ENCODE measurements at regions not wholly inside any gene's neighbourhood (a gene's known extent, or its start where the extent isn't known, plus 50 kb on each side); places are given as distances from the start of the nearest gene placed in this dataset.

- no peak for DNase-seq
These were observed 481.9 kb downstream of the ARHGEF28 start for GRCh38 chr5:74107899-74108298.

GRCh38 chr5:74105126-74105780 is 479.3 kb downstream of the ARHGEF28 start:
- no peak for DNase-seq

DNA sequence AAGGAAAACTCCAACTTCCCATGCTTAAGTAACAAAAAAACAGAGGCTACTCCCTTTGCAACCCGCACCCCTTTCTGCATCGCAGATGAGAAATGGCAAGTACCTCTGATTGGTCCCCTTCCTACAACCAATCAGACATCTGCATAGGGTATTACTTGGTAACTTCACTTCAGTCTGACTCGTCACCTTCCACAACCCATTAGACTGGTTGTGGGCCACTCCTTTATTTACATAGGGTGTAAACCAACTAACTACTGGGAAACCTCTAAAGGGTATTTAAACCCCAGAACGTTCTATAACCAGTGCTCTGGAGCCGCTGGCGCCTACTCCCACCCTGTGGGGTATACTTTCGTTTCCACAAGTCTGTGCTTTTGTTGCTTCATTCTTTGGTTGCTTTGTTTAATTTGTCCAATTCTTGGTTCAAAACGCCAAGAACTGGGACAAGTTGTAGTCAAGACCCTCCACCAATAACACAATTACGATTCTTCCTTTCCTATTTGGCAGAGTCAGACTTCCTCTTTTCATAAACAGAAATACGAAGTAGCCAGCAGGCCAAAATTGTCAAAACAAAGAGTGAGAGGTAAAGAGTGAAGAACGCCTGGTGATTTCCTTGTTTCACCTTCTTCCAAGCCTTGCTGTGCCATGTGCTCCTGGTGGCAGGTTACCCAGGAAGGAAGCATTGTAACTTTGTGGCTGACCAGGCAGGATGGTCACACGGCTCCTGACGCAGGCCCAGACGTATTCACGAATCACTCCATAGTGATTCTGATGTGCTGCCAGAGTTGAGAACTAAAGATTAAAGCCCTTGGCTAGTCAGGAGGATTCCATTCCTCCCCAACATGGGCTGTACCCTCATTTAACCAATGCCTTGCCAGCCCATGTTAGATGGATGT is 477.4 kb downstream of the ARHGEF28 start:
- DNase-seq = no peak

DNA sequence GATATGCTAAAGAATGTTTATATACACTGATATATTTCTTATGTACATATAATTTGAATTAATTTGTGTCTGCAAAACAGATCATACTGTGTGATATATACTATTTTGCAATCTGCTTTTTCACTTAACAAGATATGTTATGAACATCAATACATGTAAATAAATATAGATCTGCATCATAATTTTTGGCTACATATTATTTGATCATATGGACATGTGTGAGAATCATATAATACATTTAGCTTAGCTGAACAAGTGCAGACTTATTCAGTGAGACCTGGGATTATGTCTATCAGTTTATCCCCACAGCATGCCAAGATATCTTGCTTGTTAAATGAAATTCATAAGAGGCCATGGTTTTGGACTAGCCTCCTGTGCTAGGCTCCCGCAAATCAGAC is 474.3 kb downstream of the ARHGEF28 start:
- DNase-seq = no peak

- DNase-seq = no peak
These were observed 473.7 kb downstream of the ARHGEF28 start for GRCh38 chr5:74099538-74100267.

GRCh38 chr5:74098941-74099340 is 472.9 kb downstream of the ARHGEF28 start:
- no peak for DNase-seq

- no peak for DNase-seq
These were observed 472.5 kb downstream of the ARHGEF28 start for GRCh38 chr5:74098456-74098855.

DNA sequence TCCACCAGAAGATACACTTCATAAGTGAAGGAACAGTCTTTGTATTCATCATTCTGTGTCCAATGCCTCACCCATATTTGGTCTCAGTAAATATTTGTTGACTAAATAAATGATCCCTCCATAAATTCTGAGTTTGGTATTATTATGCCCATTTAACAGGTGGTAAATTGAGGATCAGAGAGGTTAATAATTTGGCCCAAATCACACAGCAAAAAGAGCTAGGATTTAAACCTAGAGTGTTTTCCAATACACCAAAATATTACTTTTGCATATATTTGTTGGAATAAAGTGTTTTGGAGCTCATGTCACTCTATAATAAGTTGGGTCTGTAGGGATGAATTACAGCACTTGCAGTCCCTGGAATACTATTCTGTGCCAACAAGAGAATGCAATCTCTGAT is 470.3 kb downstream of the ARHGEF28 start:
- DNase-seq = no peak

DNA sequence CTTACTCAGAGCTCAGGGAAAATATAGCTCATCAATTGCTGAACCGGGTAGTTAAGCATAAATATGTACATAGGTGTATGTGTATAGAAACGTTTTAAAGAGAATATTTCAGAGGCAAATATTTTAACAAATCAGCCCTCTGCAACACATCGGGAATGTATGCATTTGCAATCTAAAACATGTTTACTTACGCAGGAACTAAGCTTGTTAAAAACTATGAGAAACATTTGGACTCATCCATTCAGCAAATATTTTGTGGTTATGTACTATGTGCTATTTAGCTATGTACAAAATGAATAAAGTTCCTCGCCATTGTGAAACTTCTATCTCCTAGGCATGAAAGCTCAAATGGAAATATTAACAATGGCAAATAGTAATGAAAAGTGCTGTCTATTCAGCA is 469.9 kb downstream of the ARHGEF28 start:
- DNase-seq = no peak

DNA sequence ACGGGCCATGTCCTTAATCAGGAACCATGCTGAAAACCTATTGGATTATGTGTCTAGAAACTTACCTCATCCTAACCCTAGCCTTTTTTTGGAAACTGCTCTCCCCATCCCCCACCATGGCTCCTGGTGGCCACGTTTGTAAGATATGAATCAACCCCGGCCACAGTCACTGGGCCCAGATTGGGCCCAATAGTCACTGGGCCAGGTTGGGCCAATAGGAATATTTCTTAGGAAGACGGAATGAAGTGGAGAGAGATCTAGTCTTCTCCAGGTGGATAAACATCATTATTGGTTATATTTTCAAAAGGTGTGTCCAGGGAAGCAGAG is 468.7 kb downstream of the ARHGEF28 start:
- no peak for DNase-seq

GRCh38 chr5:74094096-74094781 is 468.2 kb downstream of the ARHGEF28 start:
- DNase-seq = no peak

GRCh38 chr5:74093561-74093960 is 467.6 kb downstream of the ARHGEF28 start:
- DNase-seq = no peak

DNA sequence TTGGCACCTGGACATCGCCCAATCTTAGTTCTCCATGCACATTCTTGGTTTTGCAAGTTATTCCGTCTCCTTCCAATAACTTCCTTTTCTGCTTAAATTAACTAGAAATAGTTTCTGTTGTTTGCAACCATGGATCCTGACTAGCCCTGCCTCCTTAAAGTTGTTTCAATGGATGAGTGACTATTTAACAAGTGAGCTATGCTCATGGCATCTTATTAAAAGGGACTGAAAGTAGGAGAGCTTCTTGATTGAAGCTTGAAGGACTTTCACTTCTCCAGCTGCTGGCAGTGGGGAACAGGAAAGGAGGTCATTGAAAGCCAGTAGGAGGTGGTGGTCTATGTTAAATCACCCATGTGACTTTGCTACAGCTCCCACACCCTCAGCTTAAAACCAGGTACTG is 466.8 kb downstream of the ARHGEF28 start:
- DNase-seq = peak; percentile 72

GRCh38 chr5:74085782-74086181 is 459.8 kb downstream of the ARHGEF28 start:
- peak; percentile 68 for DNase-seq

- peak; percentile 55 for DNase-seq
These were observed 459.2 kb downstream of the ARHGEF28 start for GRCh38 chr5:74085186-74085585.

GRCh38 chr5:74083096-74083791 is 457.2 kb downstream of the ARHGEF28 start:
- DNase-seq = no peak

GRCh38 chr5:74082512-74083055 is 456.6 kb downstream of the ARHGEF28 start:
- no peak for DNase-seq

DNA sequence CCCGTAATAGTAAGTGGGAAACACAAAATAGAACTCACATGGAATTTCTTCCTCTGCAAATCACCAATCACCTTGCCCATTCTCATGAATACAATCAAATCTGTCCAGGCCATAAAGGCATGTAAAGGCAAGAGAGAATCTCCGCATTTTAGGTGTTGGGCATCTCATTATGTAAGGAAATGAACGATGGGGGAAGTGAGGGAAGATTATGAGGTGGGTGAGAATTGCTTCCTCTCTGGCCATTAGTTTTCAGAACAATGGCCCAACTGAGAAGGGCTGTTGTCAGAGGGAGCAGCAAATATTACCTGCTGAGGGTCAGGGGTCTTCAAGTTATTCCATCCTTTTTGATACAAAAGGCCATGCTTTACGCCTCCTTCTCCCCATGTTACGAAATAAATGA is 455.1 kb downstream of the ARHGEF28 start:
- no peak for DNase-seq

DNA sequence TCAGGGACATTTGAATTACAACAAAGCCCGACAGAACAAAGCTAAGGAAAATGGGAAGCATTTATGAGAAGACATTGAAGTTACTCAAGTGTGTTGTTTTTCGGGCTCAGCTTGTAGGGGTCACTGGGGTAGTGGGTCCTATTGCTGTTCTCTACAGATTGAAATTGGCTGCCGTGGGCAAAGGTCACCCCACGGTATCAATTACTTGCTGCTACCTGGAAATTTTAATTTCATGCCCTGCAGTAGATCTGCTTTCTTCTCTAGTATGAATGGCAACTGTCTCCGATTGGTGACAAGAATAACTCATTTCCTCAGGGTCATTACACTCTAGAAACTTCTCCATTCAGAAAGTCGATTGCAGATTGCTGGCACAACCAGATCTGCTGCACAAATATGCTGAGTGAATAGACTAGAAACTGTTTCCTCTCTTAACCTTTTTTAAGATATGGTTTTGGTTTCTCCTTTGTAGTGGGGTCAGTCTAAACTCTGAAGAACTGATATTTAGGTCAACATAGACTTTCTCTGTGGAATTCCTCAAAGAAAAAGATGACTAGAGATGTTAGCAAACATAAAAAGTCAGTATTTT is 454.1 kb downstream of the ARHGEF28 start:
- DNase-seq = no peak

DNA sequence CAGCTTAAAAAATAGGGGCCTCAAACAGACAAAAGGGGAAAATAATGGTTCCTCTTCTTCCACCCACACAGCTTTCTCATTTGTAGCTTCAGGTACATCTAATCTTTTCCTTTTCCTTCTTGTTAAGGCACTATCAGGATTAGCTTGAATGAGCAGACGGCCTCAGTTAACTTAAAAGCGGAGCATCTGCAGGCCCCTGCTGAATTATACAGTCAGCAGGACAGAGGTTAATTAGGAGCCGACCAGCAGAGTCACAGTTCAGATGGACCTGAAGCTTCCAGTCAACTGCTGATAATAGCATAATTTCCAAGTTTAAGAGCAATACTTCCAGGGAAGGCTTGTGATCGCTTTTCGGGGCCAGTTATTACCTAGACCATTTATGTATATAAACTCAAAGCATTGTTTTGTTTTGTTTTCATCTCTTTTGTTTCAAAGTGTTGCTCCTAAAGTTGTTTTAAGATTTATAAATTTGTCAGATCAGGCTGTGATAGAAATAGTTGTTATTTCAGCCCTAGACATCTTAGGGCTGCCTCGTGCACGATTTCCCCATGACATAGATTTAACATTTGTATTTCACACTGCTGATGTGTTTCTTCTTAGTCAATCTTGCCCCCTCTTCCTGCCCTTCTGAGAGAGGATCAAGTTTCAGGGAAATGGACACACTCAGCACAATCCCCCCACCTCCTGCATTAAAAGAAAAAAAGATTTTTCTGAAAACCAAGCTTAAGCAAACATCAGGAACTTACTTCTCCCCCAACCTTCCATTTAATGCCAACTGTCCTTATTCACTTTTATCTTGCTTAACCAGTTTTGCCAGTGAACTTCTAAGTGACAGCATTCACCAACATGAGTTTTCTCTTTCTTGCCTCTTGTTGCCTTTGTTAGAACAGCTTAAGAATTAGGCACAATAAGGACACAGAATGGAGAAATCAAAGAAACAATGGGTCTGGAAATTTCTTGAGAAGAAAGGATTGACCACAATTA is 449.8 kb downstream of the ARHGEF28 start:
- peak; percentile 9 for DNase-seq

- DNase-seq = no peak
These were observed 448.1 kb downstream of the ARHGEF28 start for GRCh38 chr5:74074111-74074510.
